Astrocyte (in vitro differentiated cells and primary cell): ENCODE measurements at regions not wholly inside any gene's neighbourhood (a gene's known extent, or its start where the extent isn't known, plus 50 kb on each side); places are given as distances from the start of the nearest gene placed in this dataset.

Source experiments
- DNase-seq: peaks from one replicate; pipeline ENCODE4 v3.0.0-alpha.2; 2010; ENCODE audit warnings: low read depth
- FAIRE-seq: peaks from 2 replicates; lab custom pipeline; 2011; peaks lifted over from hg19 to GRCh38; lab: Jason Lieb, UNC
- H2AFZ ChIP-seq: 2 replicates; pipeline ENCODE4 v1.6.0; 2012; ENCODE audit warnings: low read depth, low read length, inconsistent platforms
- H3K27ac ChIP-seq: 2 replicates; pipeline ENCODE4 v1.5.1; 2011; ENCODE audit warnings: low read depth, low read length, inconsistent platforms
- H3K27me3 ChIP-seq: 2 replicates; pipeline ENCODE4 v1.6.0; 2011; ENCODE audit warnings: low read length, inconsistent platforms; ENCODE audit not compliant: insufficient read depth
- H3K36me3 ChIP-seq: 2 replicates; pipeline ENCODE4 v1.5.1; 2011; ENCODE audit warnings: low read length, inconsistent platforms; ENCODE audit not compliant: insufficient read depth
- H3K4me1 ChIP-seq: 2 replicates; pipeline ENCODE4 v1.5.1; 2011; ENCODE audit warnings: low read length, inconsistent platforms; ENCODE audit not compliant: insufficient read depth
- H3K4me2 ChIP-seq: 2 replicates; pipeline ENCODE4 v1.6.0; 2012; ENCODE audit warnings: low read length, inconsistent platforms
- H3K4me3 ChIP-seq: 2 replicates; pipeline ENCODE4 v1.5.1; 2011; ENCODE audit warnings: low read depth, mild to moderate bottlenecking, low read length, inconsistent platforms; ENCODE audit not compliant: insufficient read depth
- H3K79me2 ChIP-seq: 2 replicates; pipeline ENCODE4 v1.6.0; 2012; ENCODE audit warnings: mild to moderate bottlenecking, low read length, inconsistent platforms; ENCODE audit not compliant: insufficient read depth
- H3K9ac ChIP-seq: 2 replicates; pipeline ENCODE4 v1.6.0; 2012; ENCODE audit warnings: mild to moderate bottlenecking, low read length, inconsistent platforms
- H3K9me3 ChIP-seq: 2 replicates; pipeline ENCODE4 v1.5.1; 2012; ENCODE audit warnings: low read depth, mild to moderate bottlenecking, low read length, inconsistent platforms; ENCODE audit not compliant: insufficient read depth
- H4K20me1 ChIP-seq: 2 replicates; pipeline ENCODE4 v1.6.0; 2012; ENCODE audit warnings: low read length, inconsistent platforms; ENCODE audit not compliant: insufficient read depth
- H3K27ac Mint-ChIP-seq: one replicate; pipeline ENCODE4 v1.8.0; 2021; ENCODE audit warnings: mild to moderate bottlenecking, mixed read lengths; ENCODE audit not compliant: unreplicated experiment
- H3K27me3 Mint-ChIP-seq: one replicate; pipeline ENCODE4 v1.8.0; 2021; ENCODE audit warnings: low read depth, mixed read lengths; ENCODE audit not compliant: unreplicated experiment
- H3K36me3 Mint-ChIP-seq: one replicate; pipeline ENCODE4 v1.8.0; 2021; ENCODE audit warnings: low read depth, mixed read lengths; ENCODE audit not compliant: unreplicated experiment
- H3K4me1 Mint-ChIP-seq: one replicate; pipeline ENCODE4 v1.8.0; 2021; ENCODE audit warnings: low read depth, mixed read lengths; ENCODE audit not compliant: unreplicated experiment
- H3K4me3 Mint-ChIP-seq: one replicate; pipeline ENCODE4 v1.8.0; 2021; ENCODE audit warnings: mild to moderate bottlenecking, moderate library complexity, mixed read lengths; ENCODE audit not compliant: unreplicated experiment
- H3K9me3 Mint-ChIP-seq: one replicate; pipeline ENCODE4 v1.8.0; 2021; ENCODE audit warnings: mild to moderate bottlenecking, mixed read lengths; ENCODE audit not compliant: unreplicated experiment
- EZH2 ChIP-seq: IDR thresholded peaks from 2 replicates; pipeline ENCODE4 v1.6.1; 2012; ENCODE audit warnings: mild to moderate bottlenecking, low read length, inconsistent platforms; ENCODE audit not compliant: insufficient read depth
- TF ChIP-seq, protein P1 (sequence below): IDR thresholded peaks from 2 replicates; pipeline ENCODE4 v1.5.1; 2011; ENCODE audit warnings: low read depth, mild to moderate bottlenecking, inconsistent platforms, low read length, moderate library complexity; ENCODE audit not compliant: insufficient read depth

DNA sequence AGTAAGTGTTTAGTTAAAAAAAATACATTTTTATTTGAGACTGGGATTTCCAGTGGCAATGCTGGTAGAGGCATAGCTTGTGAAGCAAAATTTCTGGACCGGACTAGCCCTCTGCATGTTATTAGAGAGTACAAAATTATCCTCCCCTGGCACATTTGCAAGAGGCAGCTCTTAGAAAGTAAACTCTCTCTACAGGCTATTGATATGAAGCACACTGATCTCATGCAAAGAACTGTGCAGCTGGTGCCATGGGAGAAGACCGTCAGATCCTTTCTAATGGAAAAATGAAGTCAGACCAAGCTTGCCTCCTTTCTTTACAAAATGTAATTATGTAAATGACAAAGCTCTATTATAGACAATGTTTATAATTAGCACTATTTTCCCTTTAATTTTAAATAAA lies 2717.2 kb downstream of the PCDH7 start:
- no peak overlapping the region for H3K4me3 Mint-ChIP-seq
- no peak overlapping the region for H3K27ac Mint-ChIP-seq
- H3K36me3 ChIP-seq, result no peaks in the 10 kb centered on the region
- H3K36me3 Mint-ChIP-seq, result no peaks in the 10 kb centered on the region
- no peak overlapping the region for H3K9ac ChIP-seq
- DNase-seq (no peak), FAIRE-seq (no peak)
- H2AFZ ChIP-seq, result no peak overlapping the region
- H3K27me3 ChIP-seq, result no peaks in the 10 kb centered on the region
- no peaks in the 10 kb centered on the region for H3K9me3 ChIP-seq
- H4K20me1 ChIP-seq, result no peaks in the 10 kb centered on the region
- no peaks in the 10 kb centered on the region for H3K79me2 ChIP-seq
- H3K27ac ChIP-seq, result no peak overlapping the region
- no peaks in the 10 kb centered on the region for H3K4me1 Mint-ChIP-seq
- H3K27me3 Mint-ChIP-seq, result no peaks in the 10 kb centered on the region
- H3K4me3 ChIP-seq, result no peak overlapping the region
- TF ChIP-seq, protein P1, sequence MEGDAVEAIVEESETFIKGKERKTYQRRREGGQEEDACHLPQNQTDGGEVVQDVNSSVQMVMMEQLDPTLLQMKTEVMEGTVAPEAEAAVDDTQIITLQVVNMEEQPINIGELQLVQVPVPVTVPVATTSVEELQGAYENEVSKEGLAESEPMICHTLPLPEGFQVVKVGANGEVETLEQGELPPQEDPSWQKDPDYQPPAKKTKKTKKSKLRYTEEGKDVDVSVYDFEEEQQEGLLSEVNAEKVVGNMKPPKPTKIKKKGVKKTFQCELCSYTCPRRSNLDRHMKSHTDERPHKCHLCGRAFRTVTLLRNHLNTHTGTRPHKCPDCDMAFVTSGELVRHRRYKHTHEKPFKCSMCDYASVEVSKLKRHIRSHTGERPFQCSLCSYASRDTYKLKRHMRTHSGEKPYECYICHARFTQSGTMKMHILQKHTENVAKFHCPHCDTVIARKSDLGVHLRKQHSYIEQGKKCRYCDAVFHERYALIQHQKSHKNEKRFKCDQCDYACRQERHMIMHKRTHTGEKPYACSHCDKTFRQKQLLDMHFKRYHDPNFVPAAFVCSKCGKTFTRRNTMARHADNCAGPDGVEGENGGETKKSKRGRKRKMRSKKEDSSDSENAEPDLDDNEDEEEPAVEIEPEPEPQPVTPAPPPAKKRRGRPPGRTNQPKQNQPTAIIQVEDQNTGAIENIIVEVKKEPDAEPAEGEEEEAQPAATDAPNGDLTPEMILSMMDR, result no peak
- TF ChIP-seq EZH2, result no peak
- no peak overlapping the region for H3K4me2 ChIP-seq
- no peaks in the 10 kb centered on the region for H3K9me3 Mint-ChIP-seq
- no peaks in the 10 kb centered on the region for H3K4me1 ChIP-seq

GRCh38 chr4:33446953-33447352 lies 2726.8 kb downstream of the PCDH7 start:
- Mint-ChIP-seq H3K36me3 (no peaks in the 10 kb centered on the region), H3K4me3 (no peak overlapping the region), H3K9me3 (no peaks in the 10 kb centered on the region), H3K27me3 (no peaks in the 10 kb centered on the region), H3K4me1 (no peaks in the 10 kb centered on the region), H3K27ac (no peak overlapping the region)
- no peaks in the 10 kb centered on the region for H3K4me1 ChIP-seq
- no peaks in the 10 kb centered on the region for H3K36me3 ChIP-seq
- H4K20me1 ChIP-seq, result no peaks in the 10 kb centered on the region
- FAIRE-seq, result no peak
- no peak for TF ChIP-seq EZH2
- TF ChIP-seq, protein P1, result no peak
- no peak overlapping the region for H3K4me2 ChIP-seq
- no peak overlapping the region for H3K9ac ChIP-seq
- H3K27me3 ChIP-seq, result no peaks in the 10 kb centered on the region
- no peak for DNase-seq
- no peaks in the 10 kb centered on the region for H3K9me3 ChIP-seq
- no peak overlapping the region for H3K27ac ChIP-seq
- no peaks in the 10 kb centered on the region for H3K79me2 ChIP-seq
- H3K4me3 ChIP-seq, result no peak overlapping the region
- no peak overlapping the region for H2AFZ ChIP-seq

DNA sequence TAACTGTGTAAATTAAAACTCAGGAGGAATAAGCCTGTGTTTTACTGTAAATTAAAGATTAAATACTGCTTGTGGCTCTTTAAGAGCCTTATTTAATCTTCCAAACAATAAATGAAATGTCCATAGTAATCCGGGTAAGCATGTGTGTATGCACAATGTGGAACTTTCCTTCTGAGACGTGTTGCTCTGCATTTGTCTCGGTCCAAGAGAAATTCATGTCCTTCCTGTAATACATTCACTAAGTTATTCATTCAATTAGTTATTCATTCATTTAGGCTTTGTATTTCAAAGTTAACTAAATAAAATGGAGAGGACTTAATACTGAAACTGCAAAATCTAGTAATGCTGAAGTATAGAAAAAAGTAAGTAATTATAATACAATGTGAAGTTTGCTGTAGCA lies 2728.8 kb downstream of the PCDH7 start:
- no peak for TF ChIP-seq EZH2
- TF ChIP-seq, protein P1, result no peak
- H3K9ac ChIP-seq, result no peak overlapping the region
- Mint-ChIP-seq H3K4me1 (no peaks in the 10 kb centered on the region), H3K9me3 (no peaks in the 10 kb centered on the region), H3K27ac (no peak overlapping the region), H3K4me3 (no peak overlapping the region), H3K27me3 (no peaks in the 10 kb centered on the region), H3K36me3 (no peaks in the 10 kb centered on the region)
- FAIRE-seq (no peak), DNase-seq (no peak)
- H3K27me3 ChIP-seq, result no peaks in the 10 kb centered on the region
- no peaks in the 10 kb centered on the region for H3K79me2 ChIP-seq
- no peak overlapping the region for H2AFZ ChIP-seq
- H4K20me1 ChIP-seq, result no peaks in the 10 kb centered on the region
- H3K4me1 ChIP-seq, result no peaks in the 10 kb centered on the region
- H3K27ac ChIP-seq, result no peak overlapping the region
- no peak overlapping the region for H3K4me3 ChIP-seq
- H3K36me3 ChIP-seq, result no peaks in the 10 kb centered on the region
- H3K4me2 ChIP-seq, result no peak overlapping the region
- no peaks in the 10 kb centered on the region for H3K9me3 ChIP-seq
